ENCODE measurements at regions not wholly inside any gene's neighbourhood (a gene's known extent, or its start where the extent isn't known, plus 50 kb on each side); places are given as distances from the start of the nearest gene placed in this dataset.
"Not testable (repeated sequence)": the region's sequence is repeated elsewhere in the genome, so short reads cannot be mapped to it uniquely, and the experiment has no call there.

DNA sequence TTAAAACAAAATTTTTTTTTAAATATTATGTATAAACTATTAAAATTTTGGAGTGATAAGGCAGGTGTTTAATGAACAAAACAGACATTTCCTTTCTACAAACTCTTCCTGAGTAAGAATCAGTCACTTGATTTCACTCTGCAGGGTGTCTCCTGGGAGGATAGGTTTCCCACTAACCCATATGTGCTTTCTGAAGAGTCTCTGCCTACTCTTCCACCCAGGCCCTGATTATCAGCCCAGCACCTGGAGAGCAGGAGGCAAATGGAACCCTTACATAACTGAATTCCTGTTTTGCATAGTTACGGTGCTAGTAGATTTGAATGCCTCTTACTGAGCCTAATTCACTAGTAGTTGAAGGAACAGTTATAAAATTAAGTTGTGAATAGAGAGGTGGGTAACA, 1718.6 kb downstream of the SUCLG1 start:
- DNase-seq, result no peak

DNA sequence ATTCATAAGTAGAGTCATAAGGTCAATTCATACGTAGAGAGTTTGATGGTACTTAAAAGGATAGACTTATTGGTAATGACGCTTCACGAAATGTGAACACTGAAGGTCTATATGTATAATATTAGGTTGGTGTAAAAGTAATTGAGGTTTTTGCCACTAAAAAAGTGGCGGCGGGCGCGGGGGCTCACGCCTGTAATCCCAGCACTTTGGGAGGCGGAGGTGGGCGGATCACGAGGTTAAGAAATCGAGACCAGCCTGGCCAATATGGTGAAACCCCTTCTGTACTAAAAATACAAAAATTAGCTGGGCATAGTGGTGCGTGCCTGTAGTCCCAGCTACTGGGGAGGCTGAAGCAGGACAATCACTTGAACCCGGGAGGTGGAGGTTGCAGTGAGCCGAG, 1721.1 kb downstream of the SUCLG1 start:
- DNase-seq, result not testable (repeated sequence)

DNA sequence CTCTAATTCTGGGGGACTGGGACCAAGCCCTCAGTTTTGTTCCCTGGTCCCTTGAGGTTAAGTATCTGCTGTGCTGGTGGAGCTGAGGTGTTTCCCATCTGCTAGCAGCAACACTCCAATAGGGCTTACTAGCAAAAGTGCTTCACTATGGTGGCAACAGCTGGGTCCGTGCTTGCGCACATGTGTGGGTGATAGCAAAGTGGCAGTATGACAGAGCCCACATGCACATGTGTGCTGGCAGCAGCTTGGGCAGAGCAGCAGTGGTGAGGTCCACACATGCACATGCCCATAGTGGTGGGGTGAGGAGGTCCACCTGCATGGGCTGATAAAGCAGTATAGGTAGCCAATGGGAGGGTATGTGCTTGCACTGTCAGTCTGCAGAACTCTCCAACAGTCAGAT, 1723.7 kb downstream of the SUCLG1 start:
- DNase-seq, result no peak

DNA sequence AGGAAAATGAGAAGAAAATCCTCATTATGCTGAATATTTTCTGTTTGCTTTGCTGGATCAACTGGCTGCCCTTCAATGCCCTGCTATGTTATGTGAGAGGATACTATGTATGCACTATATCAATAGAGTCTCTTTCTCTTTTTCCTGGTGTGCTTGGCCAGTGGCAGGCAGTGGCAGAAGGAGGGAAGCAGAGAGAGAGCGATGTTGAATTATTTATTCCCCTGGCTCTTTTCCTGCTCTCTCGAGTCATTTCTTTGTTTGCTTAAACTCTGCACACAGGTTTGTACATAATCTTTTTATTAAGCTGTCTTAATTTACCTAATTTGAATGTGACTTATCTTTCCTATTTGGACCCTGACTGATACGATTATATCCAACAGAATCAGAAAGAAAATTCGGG, 1727.3 kb downstream of the SUCLG1 start:
- no peak for DNase-seq

DNA sequence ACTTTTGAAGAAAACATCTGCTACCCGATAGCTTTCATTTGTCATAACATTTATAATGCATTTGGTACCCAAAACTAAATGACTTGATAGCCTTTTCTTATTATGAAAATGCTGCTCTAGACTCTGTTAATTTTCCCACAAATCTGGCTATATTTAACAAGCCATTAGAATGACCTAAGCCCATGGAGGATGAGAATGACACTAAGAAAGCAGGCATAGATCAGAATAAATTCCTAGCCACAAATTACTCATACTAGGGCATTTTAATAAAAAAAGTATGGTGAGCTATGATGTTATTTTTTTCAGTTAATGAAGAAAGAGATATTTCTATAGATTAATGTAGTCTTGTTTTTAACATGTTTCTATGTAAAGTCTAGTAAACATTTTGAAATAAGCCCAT, 1728.3 kb downstream of the SUCLG1 start:
- no peak for DNase-seq

DNA sequence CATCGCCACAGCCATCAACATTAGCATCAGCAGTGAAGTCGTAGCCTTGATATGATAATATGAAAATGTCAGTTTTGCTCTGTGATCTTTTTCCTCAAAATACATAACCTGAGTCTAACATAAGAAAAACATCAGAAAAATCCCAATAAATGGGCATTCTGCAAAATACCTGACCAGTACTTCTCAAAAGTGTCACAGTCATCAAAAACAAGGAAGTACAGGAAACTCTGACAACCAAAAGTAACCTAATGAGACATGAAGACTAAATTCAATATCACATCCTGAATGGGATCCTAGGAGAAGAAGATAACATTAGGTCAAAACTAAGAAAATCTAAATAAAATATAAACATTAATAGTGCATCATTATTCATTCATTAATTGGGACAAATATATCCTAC, 1731.0 kb downstream of the SUCLG1 start:
- no peak for DNase-seq

DNA sequence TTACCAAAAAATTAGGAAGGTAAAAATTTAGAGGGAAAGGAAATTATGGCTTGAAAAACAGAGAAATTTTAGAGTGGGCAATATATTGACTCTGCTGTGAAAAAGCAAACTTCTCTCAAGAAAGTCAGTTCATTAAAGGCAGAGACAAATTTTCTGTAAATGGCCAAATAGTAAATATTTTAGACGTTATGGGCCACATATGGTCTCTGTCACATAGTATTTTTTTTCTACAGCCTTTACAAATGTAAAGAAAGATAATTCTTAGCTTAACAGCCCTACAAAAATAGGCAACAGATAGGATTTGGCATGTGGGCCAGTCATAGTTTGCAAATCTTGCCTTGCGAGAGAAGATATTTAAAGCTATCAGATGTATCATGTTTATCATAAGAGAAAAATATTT, 1750.4 kb downstream of the SUCLG1 start:
- DNase-seq, result no peak

DNA sequence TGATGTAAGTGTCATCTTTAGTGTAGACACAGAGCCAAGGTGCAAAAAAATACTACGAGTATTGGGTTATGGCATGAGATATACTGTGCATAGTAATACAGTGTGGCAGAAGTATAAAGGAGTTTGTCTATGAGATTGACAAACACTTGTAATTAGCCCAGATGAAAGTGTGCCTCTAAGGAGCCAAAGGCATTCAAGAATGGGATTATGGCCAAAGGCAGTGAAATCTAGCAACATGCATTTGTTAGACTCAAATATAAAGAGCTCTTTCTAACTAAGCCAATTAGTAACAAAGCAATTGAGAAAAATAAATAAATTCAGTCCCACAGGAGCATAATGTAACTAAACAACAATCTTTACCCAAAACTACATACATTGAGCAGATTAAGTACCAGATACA, 1761.8 kb downstream of the SUCLG1 start:
- no peak for DNase-seq

DNA sequence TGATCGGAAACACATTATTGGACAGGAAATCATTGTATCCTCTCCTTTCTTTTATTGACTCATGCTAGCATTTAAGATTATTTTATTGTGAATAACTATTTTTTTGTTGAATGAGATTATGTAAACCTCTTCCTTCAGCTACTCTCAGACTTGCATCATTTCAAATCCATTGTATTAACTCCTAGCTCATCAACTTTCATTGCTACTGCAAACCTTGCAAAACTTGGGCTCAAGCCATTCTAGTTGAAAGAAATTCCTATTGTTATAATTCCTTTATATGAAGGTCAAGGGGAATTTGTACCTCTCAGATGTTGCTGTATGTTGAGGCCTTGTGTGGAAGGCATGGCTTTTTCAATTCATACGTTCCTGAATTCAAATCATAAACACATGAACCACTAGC, 1764.6 kb downstream of the SUCLG1 start:
- no peak for DNase-seq

DNA sequence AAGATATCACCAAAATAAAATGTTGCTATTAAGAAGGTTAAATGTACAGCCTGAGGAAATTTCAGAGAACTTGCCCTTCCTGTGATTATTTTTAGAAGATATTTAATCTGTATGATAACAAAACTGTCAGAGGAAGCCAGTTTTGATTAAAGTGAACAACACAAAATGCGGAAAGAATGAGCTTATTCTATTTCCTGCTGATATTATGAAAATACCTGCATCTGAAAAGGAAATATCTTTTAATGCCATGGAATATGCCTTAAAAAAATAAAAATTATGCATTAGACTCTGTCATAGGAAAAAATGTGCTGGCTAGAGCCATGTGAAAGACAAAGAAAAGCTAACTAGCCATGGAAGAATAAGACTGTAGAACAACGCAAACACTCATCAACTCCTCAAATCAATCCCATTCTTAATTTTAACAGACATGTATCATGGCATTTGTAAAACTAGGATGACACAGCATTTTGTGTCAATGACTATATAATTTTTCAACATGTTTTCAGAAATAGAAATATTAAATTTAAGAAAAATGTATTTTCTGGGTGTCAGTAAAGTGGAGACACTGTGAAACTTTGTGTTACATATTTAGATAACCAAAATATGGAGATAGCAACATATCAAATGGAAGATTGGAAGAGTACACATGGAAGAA, 1768.2 kb downstream of the SUCLG1 start:
- DNase-seq, result no peak

DNA sequence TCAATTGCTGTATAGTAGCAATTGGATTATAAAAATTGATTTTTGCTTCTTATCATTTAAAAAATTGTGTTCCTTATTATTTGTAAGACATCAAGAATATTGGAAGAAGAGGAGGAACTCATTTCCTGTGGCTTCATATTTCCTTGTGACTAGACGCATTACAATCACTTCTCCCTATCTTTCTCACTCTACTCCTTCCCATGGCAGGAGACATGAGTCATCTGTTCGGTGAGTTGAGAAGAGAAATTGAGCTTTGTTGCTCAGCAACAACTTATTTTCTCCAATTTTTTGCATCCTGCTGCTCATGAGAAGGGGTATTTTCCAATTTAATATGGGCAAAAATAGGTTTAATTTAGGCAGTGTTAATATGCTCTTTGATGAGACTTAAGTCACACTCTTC, 1783.9 kb downstream of the SUCLG1 start:
- no peak for DNase-seq

DNA sequence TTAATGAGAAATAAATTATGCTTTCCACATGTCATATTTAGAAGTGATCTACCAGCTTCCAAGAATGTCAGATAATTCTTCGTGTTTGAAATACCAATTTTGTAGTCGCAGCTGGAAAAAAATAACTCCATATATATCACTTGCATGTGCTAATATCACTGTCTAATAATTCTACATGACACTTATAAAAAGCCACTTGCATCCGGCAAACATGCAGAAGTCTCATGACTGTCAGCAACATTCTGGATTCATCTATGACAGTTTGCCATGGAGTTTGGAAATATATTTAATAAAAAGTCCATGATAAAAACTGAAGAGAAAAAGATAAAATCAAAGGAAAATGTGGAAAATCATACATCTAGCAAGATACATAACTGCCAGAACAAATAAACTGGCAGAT, 1784.4 kb downstream of the SUCLG1 start:
- DNase-seq, result no peak

DNA sequence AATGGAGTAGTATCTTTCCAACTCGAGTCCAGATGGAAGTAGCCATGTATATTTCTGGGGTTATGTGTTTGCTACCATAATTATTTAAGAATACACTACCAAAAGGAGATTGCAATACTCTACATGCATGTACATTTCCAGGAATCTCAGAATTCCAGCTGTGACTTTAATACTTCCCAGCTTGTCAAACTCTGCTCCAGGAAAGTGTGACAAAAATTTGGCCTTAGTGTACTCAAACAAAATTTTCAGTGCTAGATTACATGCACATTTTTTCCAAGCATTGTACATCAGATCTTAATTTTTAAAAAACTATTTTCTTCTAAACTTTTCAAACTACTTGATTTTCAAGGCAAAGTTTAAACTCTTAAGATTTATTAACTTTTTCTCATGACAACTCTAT, 1791.6 kb downstream of the SUCLG1 start:
- DNase-seq, result no peak

DNA sequence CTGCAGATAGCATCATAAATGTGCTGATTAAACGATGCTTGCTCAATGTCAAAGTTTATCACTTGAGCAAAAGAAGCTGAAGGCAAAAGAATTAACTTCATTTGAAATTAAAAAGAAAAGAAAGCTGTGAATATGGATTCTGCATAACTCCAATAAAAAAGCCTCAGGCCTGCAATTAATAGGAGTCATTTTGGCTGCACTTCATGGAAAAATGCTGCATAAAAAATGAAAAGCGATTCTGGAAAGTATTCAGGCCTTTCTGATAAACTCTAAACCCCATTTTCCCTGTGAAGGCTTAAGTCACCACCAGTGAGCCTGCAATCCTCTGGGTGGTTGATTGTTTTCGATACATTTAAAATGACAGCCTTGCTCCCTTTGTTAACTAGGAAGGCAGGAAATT, 1793.4 kb downstream of the SUCLG1 start:
- DNase-seq, result no peak

DNA sequence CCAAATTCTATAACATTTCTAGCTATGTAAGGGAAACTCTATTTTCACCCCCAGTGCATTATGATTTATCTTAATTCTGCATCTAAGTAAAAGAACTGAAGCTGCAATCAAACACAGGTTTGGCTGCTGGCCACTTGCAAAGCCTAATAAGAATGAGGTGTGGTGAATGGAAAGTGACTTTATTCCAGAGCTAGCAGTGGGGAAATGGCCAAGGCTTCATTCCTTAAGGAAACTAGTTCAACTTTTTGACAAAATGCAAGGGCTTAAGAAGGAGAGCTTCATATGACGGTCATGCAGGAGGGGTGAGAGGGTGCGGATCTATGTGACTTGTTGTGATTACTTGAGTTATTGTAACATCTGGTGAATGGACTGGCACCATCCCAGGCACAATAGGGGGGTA, 1802.0 kb downstream of the SUCLG1 start:
- DNase-seq, result no peak

DNA sequence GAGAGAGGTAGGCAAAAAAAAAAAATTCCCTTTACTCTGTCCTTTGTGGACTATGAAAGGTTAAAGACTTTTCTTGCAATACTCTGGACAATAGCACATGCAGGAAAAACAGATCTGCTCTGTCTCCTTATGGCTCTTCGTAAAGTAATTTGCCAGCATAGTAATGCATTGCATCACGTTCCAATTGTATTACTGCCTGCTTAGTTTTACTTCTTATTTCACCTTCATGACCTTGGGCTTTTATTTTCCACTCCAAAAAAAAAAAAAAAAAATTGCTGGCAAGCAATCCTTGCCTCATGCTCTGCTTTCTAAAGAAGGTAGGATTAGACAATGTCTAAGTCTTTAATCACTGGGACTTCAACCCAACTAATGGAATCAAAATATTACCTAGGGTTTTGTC, 1802.7 kb downstream of the SUCLG1 start:
- DNase-seq, result no peak

DNA sequence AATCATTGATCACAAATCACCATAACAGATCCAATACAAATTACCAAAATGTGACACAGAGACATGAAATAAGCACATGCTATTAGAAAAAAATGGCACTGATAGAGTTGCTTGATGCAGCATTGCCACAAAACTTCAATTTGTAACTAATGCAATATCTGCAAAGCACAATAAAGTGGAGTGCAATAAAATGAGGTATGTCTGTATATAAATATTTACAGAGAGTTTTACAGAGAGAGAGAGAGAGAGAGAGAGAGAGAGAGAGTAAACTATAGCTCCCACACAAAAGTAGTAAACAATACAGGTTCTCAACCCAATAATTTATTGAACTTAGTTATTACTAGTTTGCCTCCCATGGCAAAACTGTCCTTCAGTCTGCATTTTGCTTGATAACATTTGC, 1807.0 kb downstream of the SUCLG1 start:
- no peak for DNase-seq

DNA sequence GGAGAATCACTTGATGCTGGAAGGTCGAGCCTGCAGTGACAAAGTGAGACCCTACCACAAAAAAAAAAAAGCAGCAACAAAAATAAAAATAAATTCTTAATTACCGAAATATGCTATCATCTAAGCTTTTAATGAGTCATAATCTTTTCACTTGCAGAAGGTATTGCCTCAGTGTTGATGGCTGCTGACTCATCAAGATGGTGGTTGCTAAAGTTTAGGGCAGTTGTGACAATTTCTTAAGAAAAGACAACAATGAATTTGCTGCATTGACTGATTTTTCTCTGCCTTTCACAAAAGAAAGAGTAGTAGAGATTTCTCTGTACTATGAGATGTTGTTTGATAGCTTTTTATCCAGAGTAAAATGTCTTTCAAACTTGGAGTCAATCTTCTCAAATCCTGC, 1809.0 kb downstream of the SUCLG1 start:
- no peak for DNase-seq

DNA sequence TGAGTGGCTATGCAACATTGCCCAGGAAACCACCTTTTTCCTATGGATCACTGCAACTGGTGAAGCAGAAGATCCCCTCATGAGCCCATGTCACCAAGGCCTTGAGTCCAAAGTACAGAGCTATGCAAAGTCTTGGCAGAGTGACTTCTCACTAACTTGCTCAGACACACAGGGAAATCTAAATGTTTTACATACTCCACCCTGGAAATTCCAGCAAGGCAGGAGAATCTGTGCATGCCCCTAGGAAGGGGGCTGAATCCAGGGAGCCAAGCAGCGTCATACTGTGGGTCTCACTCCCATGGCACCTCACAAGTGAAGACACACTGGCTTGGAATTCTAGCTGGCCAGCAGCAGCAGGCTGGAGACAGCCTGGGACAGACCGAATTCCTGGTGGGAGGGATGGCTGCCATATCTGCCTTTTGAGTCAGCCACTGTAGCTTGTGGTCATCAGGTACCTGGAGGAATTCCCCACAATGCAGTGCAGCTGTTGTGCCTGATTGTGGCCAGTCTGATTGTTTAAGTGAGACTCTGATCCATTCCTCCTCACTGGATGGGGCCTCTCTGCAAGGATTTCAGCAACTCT, 1817.4 kb downstream of the SUCLG1 start:
- DNase-seq, result no peak

DNA sequence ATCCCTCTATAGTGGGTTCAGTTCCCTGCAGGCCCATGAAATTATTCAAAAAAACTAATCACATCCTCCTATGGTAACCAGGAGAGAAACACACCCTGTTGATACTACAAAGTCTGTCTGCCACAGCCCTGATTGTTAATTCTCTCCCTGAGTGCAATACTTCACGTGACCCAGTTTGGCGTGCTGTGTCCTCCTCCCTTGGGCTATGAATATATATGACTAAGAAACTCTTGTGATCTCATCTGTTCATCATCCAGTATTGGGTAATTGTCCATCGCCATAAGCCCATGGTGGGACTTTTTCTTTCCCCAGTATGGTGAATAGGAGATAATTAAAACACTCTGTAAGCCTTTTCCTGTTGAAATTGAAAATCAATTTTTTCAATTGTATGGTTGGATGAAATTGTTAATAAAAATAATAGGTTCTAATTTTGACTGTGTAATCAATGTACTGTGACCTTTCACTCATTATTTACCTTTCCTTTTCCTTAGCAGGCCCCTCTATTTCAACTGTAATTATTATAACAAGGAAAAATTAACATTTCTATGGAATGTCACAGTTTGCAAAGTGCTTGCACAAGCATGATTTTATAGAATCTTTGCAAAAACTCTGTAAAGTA, 1822.6 kb downstream of the SUCLG1 start:
- no peak for DNase-seq

DNA sequence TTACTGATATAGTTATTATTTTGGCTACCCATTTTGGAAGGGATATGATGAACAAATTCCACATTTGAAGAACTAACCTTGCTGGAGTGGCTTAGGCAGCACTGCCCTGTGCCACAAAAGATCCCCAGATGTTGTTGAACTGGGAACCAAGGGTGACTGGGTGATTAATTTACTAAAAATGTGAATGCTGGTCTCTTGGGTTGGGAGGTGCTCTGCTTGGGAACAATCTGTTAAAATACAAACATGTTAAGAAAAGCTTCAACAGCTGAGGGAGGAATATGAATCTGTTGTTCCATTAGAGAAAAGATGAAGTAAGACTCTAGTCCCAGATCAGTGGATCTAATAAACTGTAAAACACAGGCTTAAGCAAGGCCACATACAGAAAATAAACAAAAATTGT, 1860.1 kb downstream of the SUCLG1 start:
- DNase-seq, result no peak

DNA sequence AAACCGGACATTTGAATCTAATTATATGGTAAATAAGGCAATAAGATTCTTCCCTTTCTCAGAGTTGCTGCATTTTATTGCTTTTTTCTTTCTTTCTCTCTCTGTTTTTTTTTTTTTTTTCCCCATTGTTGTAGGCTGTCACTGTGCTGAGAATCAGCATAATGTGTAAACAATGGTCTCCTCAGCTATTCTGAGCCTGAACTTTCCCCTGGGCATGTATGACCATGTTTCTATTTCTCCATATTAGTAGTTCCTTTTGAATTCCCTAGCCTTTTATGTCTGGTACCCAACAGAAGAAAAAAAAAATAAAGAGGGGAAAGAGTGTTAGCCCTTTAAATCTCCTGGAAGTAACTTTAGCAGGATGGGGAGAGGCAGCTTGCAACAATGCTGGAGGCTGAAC, 1862.5 kb downstream of the SUCLG1 start:
- no peak for DNase-seq

DNA sequence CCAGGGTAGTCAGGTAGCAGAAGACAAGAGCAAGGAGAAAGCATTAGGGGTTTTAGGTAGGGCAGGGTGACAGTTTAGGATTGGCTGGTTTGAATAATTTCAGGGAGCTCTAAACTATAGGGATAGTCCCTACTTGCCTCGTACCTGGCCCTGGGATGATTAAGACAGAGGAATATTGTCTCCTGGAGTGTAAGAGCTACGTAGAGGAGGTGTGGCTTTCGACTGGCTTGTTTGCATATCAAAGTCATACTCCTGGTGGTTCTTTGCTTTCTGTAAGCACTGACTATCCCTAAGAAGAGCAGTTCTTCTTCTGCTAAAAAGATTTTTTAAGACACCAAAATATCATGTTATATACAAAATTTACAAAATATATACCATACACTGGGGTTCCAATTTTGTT, 1867.4 kb downstream of the SUCLG1 start:
- no peak for DNase-seq

DNA sequence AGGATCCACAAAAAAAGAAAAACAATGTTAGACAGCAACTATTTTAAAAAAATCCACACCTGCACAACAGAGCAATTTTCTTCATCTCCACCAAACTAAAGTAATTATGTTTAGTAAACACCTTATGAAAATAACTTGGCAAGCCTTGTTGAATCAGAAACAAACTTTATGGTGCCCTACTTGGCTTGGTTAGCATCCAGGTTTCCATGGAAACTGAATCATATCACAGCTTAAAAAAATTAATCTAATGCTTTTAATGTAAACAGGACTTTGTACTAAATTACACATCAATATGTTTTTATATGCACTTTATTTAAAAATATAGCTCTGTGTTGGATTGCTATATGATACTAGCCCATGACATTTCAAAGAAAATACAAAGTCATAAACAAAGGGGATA, 1882.4 kb downstream of the SUCLG1 start:
- no peak for DNase-seq

DNA sequence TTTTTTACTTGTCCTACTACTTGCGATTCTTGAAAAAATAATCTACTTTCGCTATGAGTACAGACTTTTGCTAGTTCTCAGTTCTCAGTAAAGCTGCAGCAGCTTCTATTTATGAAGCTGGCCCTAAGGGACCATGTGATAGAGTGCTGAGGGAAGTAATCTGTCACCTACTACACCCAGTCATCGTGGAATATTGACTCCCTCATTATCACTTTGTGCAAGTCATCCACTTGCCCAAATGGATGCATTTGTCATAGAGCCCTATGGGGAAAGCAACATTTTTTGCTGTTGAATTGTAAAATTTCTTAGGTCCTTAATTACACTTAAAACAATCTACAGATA, 1919.8 kb downstream of the SUCLG1 start:
- no peak for DNase-seq
